HEK293 (cell line): ENCODE measurements at regions not wholly inside any gene's neighbourhood (a gene's known extent, or its start where the extent isn't known, plus 50 kb on each side); places are given as distances from the start of the nearest gene placed in this dataset.

Experiments
- CTCF ChIA-PET: fragments of 350-600 bp; formaldehyde crosslinking; extraction: SDS; loops from one replicate; lab custom pipeline; 2021; ENCODE audit warnings: antibody characterized with exemption; lab: Yijun Ruan, JAX
- POLR2A ChIA-PET: fragments of 300-600 bp; formaldehyde crosslinking; extraction: SDS; loops from one replicate; lab custom pipeline; 2020; ENCODE audit warnings: antibody characterized with exemption, inconsistent platforms; lab: Yijun Ruan, JAX
- H3K27ac ChIP-seq: fragments of 200-500 bp; sonication (Bioruptor generic); 2 replicates; pipeline ENCODE4 v1.5.1; 2014; ENCODE audit warnings: low read depth, low read length, control low read depth, inconsistent platforms; ENCODE audit errors: extremely low read depth
- H3K36me3 ChIP-seq, 2 experiments: fragments of 200-500 bp in 1 of 2; sonication (Bioruptor generic) in 1 of 2; 1 replicate in 1 of 2; 2 replicates in 1 of 2; pipeline ENCODE4 v1.5.1; 2014 to 2017; ENCODE audit warnings: inconsistent platforms in 2 of 2, low read length in 2 of 2; ENCODE audit not compliant: control insufficient read depth in 2 of 2, insufficient read depth in 1 of 2
- H3K4me1 ChIP-seq: fragments of 200-500 bp; sonication (Bioruptor generic); 2 replicates; pipeline ENCODE4 v1.5.1; 2014; ENCODE audit warnings: mild to moderate bottlenecking, low read length, inconsistent platforms; ENCODE audit not compliant: control insufficient read depth, insufficient read depth
- H3K4me3 ChIP-seq: 2 replicates; pipeline ENCODE4 v1.5.1; 2011; ENCODE audit warnings: low read depth, mild to moderate bottlenecking, control low read depth, low read length, moderate library complexity
- H3K9me3 ChIP-seq: fragments of 200-500 bp; sonication (Bioruptor generic); 2 replicates; pipeline ENCODE4 v1.5.1; 2014; ENCODE audit warnings: low read depth, low read length, inconsistent platforms; ENCODE audit not compliant: control insufficient read depth, insufficient read depth
- IKZF3 ChIP-seq: fragments of 450-650 bp; IDR thresholded peaks from 2 replicates; pipeline ENCODE4 v1.5.0; 2018; ENCODE audit warnings: missing biosample characterization, mild to moderate bottlenecking, missing genetic modification characterization, moderate library complexity
- OVOL3 ChIP-seq: fragments of 450-650 bp; formaldehyde crosslinking; IDR thresholded peaks from 2 replicates; pipeline ENCODE4 v1.5.1; 2016; ENCODE audit warnings: missing biosample characterization, missing genetic modification characterization
- SETDB1 ChIP-seq: IDR thresholded peaks from one replicate; pipeline ENCODE4 v1.6.1; 2017; ENCODE audit warnings: mild to moderate bottlenecking, low read length, moderate library complexity, mixed read lengths; ENCODE audit not compliant: insufficient read length
- WT1 ChIP-seq: fragments of 450-650 bp; formaldehyde crosslinking; IDR thresholded peaks from 2 replicates; pipeline ENCODE4 v1.5.1; 2016; ENCODE audit warnings: missing biosample characterization, missing genetic modification characterization
- ZBTB26 ChIP-seq: fragments of 450-650 bp; formaldehyde crosslinking; optimal IDR thresholded peaks from 2 replicates; pipeline ENCODE3; 2016; ENCODE audit warnings: missing biosample characterization, mild to moderate bottlenecking, missing genetic modification characterization
- ZBTB44 ChIP-seq: fragments of 450-650 bp; IDR thresholded peaks from 2 replicates; pipeline ENCODE4 v1.5.1; 2018; ENCODE audit warnings: missing biosample characterization, mild to moderate bottlenecking, missing genetic modification characterization
- ZFHX2 ChIP-seq: fragments of 450-650 bp; formaldehyde crosslinking; conservative IDR thresholded peaks from 2 replicates; pipeline ENCODE4 v1.5.1; 2016; ENCODE audit warnings: missing biosample characterization, missing genetic modification characterization
- ZIC2 ChIP-seq: fragments of 450-650 bp; formaldehyde crosslinking; IDR thresholded peaks from 2 replicates; pipeline ENCODE4 v1.5.1; 2016; ENCODE audit warnings: missing biosample characterization, missing genetic modification characterization
- ZNF146 ChIP-seq: fragments of 450-650 bp; formaldehyde crosslinking; IDR thresholded peaks from 2 replicates; pipeline ENCODE4 v1.5.1; 2016; ENCODE audit warnings: missing biosample characterization, missing genetic modification characterization
- ZNF148 ChIP-seq: fragments of 450-650 bp; formaldehyde crosslinking; IDR thresholded peaks from 2 replicates; pipeline ENCODE4 v1.5.0; 2017; ENCODE audit warnings: missing biosample characterization, missing genetic modification characterization, borderline replicate concordance
- ZNF16 ChIP-seq: fragments of 450-650 bp; formaldehyde crosslinking; IDR thresholded peaks from 2 replicates; pipeline ENCODE4 v1.5.1; 2016; ENCODE audit warnings: low read depth, missing biosample characterization, missing genetic modification characterization
- ZNF184 ChIP-seq: fragments of 450-650 bp; IDR thresholded peaks from 2 replicates; pipeline ENCODE4 v1.5.1; 2018; ENCODE audit warnings: missing biosample characterization, mild to moderate bottlenecking, missing genetic modification characterization
- ZNF2 ChIP-seq: fragments of 450-650 bp; formaldehyde crosslinking; IDR thresholded peaks from 2 replicates; pipeline ENCODE4 v1.5.1; 2016; ENCODE audit warnings: missing biosample characterization, missing genetic modification characterization
- ZNF223 ChIP-seq: fragments of 450-650 bp; formaldehyde crosslinking; IDR thresholded peaks from 2 replicates; pipeline ENCODE4 v1.5.1; 2016; ENCODE audit warnings: missing biosample characterization, missing genetic modification characterization
- ZNF280C ChIP-seq: fragments of 450-650 bp; formaldehyde crosslinking; IDR thresholded peaks from 2 replicates; pipeline ENCODE4 v1.5.1; 2016; ENCODE audit warnings: missing biosample characterization, missing genetic modification characterization
- ZNF350 ChIP-seq: fragments of 450-650 bp; formaldehyde crosslinking; IDR thresholded peaks from 2 replicates; pipeline ENCODE4 v1.5.0; 2017; ENCODE audit warnings: missing biosample characterization, mild to moderate bottlenecking, missing genetic modification characterization
- ZNF394 ChIP-seq: fragments of 450-650 bp; formaldehyde crosslinking; IDR thresholded peaks from 2 replicates; pipeline ENCODE4 v1.5.1; 2016; ENCODE audit warnings: missing biosample characterization, missing genetic modification characterization, mild to moderate bottlenecking, moderate library complexity, borderline replicate concordance
- ZNF449 ChIP-seq: fragments of 450-650 bp; formaldehyde crosslinking; IDR thresholded peaks from 2 replicates; pipeline ENCODE4 v1.5.1; 2017; ENCODE audit warnings: missing biosample characterization, mild to moderate bottlenecking, missing genetic modification characterization, moderate library complexity
- ZNF510 ChIP-seq: fragments of 450-650 bp; formaldehyde crosslinking; IDR thresholded peaks from 2 replicates; pipeline ENCODE4 v1.5.1; 2018; ENCODE audit warnings: mild to moderate bottlenecking, missing genetic modification characterization, missing biosample characterization; ENCODE audit not compliant: insufficient replicate concordance
- ZNF514 ChIP-seq: fragments of 450-650 bp; formaldehyde crosslinking; IDR thresholded peaks from 2 replicates; pipeline ENCODE4 v1.5.1; 2016; ENCODE audit warnings: missing biosample characterization, missing genetic modification characterization
- ZNF600 ChIP-seq: fragments of 450-650 bp; formaldehyde crosslinking; IDR thresholded peaks from 2 replicates; pipeline ENCODE4 v1.5.1; 2016; ENCODE audit warnings: missing biosample characterization, missing genetic modification characterization
- ZNF623 ChIP-seq: fragments of 450-650 bp; formaldehyde crosslinking; IDR thresholded peaks from 2 replicates; pipeline ENCODE4 v1.5.1; 2016; ENCODE audit warnings: missing biosample characterization, missing genetic modification characterization
- ZNF654 ChIP-seq: fragments of 450-650 bp; formaldehyde crosslinking; IDR thresholded peaks from 2 replicates; pipeline ENCODE4 v1.5.1; 2016; ENCODE audit warnings: low read depth, missing biosample characterization, missing genetic modification characterization
- ZNF776 ChIP-seq: fragments of 450-650 bp; formaldehyde crosslinking; IDR thresholded peaks from 2 replicates; pipeline ENCODE4 v1.5.0; 2017; ENCODE audit warnings: missing biosample characterization, missing genetic modification characterization, borderline replicate concordance
- ZNF791 ChIP-seq: fragments of 450-650 bp; formaldehyde crosslinking; IDR thresholded peaks from 2 replicates; pipeline ENCODE4 v1.5.1; 2016; ENCODE audit warnings: missing biosample characterization, missing genetic modification characterization
- ZSCAN16 ChIP-seq: fragments of 450-650 bp; formaldehyde crosslinking; IDR thresholded peaks from 2 replicates; pipeline ENCODE4 v1.5.1; 2016; ENCODE audit warnings: missing biosample characterization, missing genetic modification characterization
- ZSCAN23 ChIP-seq: fragments of 450-650 bp; formaldehyde crosslinking; IDR thresholded peaks from 2 replicates; pipeline ENCODE4 v1.5.1; 2016; ENCODE audit warnings: missing biosample characterization, missing genetic modification characterization

- Histone ChIP-seq H3K36me3 (no peaks in the 10 kb centered on the region), H3K9me3 (0 out of 2 replicates have a peak, but pooled peaks cover 3% of the 10 kb centered on the region), H3K27ac (no peak overlapping the region), H3K4me3 (no peak overlapping the region)
- POLR2A ChIA-PET, result no interaction called here
- CTCF ChIA-PET, result interaction anchor here (1.0 to 1.1 kb wide), 2 partner anchors 10 to 670 kb away, joined by 3 to 4 read pairs; no protein-coding TSS in a partner anchor
- TF ChIP-seq ZNF776 (tag by site-specific recombination) (no peak), ZNF223 (tag by site-specific recombination) (no peak), WT1 (no peak), ZNF350 (tag by site-specific recombination) (no peak), ZFHX2 (tag by site-specific recombination) (no peak), ZNF623 (tag by site-specific recombination) (no peak), ZNF16 (tag by site-specific recombination) (no peak), OVOL3 (no peak), IKZF3 (tag by site-specific recombination) (no peak), ZNF148 (tag by site-specific recombination) (no peak), ZNF510 (tag by site-specific recombination) (no peak), ZNF791 (tag by site-specific recombination) (no peak), SETDB1 (no peak), ZBTB44 (no peak), ZSCAN16 (tag by site-specific recombination) (no peak)
- TF ChIP-seq, all 188 proteins: peak for 0
- H3K4me1 ChIP-seq, result no peaks in the 10 kb centered on the region
Measured at GRCh38 chr7:24428676-24429075, 144.6 kb upstream of the PALS2 start.

- H3K4me1 ChIP-seq, result no peaks in the 10 kb centered on the region
- ChIA-PET POLR2A (no interaction called here), CTCF (no interaction called here)
- no peaks in the 10 kb centered on the region for H3K9me3 ChIP-seq
- H3K4me3 ChIP-seq, result no peak overlapping the region
- H3K36me3 ChIP-seq, result no peaks in the 10 kb centered on the region
- H3K27ac ChIP-seq, result no peak overlapping the region
- TF ChIP-seq ZNF2 (tag by site-specific recombination) (no peak), ZNF394 (tag by site-specific recombination) (no peak), ZNF654 (no peak), ZNF600 (tag by site-specific recombination) (no peak), ZNF146 (tag by site-specific recombination) (no peak), ZBTB26 (tag by site-specific recombination) (no peak), ZNF184 (tag by site-specific recombination) (no peak), ZNF449 (tag by site-specific recombination) (no peak), ZSCAN23 (no peak), ZIC2 (tag by site-specific recombination) (no peak), ZNF280C (tag by site-specific recombination) (no peak), ZNF514 (no peak)
Measured at GRCh38 chr7:24432677-24433076, 140.6 kb upstream of the PALS2 start.
